ENCODE measurements at regions not wholly inside any gene's neighbourhood (a gene's known extent, or its start where the extent isn't known, plus 50 kb on each side); places are given as distances from the start of the nearest gene placed in this dataset.

DNA sequence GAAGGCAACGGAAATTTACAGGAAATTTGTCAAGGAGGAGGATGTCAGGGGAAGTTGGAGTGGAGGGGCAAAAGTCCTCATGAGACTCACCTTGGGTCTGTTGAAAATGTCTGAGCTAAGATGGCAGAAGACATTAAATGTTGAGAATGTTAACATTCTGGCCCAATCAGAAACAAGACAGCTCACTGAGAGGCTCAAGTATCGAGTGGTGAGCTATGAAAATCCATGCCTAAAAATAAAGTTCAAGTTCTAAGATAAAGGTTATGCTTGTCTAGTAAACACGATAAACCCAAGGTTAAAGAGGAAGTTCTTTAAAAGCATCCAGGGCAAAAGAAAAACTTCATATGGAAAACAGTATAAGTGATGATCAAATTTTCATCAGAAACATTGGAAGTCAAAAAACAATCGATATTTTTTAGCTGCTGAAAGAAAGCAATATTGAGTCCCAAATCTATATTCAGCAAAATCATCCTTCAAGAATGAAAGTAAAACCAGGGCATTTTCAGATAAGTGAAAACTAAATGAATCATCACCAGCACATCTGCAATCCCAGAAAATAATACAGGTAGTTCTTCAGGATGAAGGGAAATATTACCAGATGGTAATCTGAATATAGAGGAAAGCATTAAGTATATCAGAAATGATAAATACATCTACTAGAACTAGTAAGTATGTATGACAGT lies 462.4 kb downstream of the TLL1 start (continued):
- TF ChIP-seq, protein P1, sequence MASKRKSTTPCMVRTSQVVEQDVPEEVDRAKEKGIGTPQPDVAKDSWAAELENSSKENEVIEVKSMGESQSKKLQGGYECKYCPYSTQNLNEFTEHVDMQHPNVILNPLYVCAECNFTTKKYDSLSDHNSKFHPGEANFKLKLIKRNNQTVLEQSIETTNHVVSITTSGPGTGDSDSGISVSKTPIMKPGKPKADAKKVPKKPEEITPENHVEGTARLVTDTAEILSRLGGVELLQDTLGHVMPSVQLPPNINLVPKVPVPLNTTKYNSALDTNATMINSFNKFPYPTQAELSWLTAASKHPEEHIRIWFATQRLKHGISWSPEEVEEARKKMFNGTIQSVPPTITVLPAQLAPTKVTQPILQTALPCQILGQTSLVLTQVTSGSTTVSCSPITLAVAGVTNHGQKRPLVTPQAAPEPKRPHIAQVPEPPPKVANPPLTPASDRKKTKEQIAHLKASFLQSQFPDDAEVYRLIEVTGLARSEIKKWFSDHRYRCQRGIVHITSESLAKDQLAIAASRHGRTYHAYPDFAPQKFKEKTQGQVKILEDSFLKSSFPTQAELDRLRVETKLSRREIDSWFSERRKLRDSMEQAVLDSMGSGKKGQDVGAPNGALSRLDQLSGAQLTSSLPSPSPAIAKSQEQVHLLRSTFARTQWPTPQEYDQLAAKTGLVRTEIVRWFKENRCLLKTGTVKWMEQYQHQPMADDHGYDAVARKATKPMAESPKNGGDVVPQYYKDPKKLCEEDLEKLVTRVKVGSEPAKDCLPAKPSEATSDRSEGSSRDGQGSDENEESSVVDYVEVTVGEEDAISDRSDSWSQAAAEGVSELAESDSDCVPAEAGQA (IDR thresholded peaks at IDR 0.05; ENCODE audit: low read depth) = no peak
- TF ChIP-seq, protein P1 (CRISPR knock-in tag; IDR thresholded peaks at IDR 0.05; ENCODE audit: borderline replicate concordance) = no peak
- TF ChIP-seq, protein P2, sequence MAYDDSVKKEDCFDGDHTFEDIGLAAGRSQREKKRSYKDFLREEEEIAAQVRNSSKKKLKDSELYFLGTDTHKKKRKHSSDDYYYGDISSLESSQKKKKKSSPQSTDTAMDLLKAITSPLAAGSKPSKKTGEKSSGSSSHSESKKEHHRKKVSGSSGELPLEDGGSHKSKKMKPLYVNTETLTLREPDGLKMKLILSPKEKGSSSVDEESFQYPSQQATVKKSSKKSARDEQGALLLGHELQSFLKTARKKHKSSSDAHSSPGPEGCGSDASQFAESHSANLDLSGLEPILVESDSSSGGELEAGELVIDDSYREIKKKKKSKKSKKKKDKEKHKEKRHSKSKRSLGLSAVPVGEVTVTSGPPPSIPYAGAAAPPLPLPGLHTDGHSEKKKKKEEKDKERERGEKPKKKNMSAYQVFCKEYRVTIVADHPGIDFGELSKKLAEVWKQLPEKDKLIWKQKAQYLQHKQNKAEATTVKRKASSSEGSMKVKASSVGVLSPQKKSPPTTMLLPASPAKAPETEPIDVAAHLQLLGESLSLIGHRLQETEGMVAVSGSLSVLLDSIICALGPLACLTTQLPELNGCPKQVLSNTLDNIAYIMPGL (CRISPR knock-in tag; IDR thresholded peaks at IDR 0.05; ENCODE audit: borderline replicate concordance in 1 of 2, low read depth in 1 of 2) = no peak
- TF ChIP-seq ZNF34 (CRISPR knock-in tag; IDR thresholded peaks at IDR 0.05; ENCODE audit: borderline replicate concordance) = no peak
- TF ChIP-seq, protein P3, sequence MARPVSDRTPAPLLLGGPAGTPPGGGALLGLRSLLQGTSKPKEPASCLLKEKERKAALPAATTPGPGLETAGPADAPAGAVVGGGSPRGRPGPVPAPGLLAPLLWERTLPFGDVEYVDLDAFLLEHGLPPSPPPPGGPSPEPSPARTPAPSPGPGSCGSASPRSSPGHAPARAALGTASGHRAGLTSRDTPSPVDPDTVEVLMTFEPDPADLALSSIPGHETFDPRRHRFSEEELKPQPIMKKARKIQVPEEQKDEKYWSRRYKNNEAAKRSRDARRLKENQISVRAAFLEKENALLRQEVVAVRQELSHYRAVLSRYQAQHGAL (CRISPR knock-in tag; IDR thresholded peaks at IDR 0.05; ENCODE audit: not compliant biosample characterization) = no peak
- TF ChIP-seq ZSCAN31 (CRISPR knock-in tag; IDR thresholded peaks at IDR 0.05; ENCODE audit: low read depth) = no peak
- no peak for TF ChIP-seq ZNF143 (CRISPR knock-in tag; IDR thresholded peaks at IDR 0.05)
- no peak for TF ChIP-seq ZSCAN25 (CRISPR knock-in tag; IDR thresholded peaks at IDR 0.05)
- no peak for TF ChIP-seq ZBTB7A (CRISPR knock-in tag; IDR thresholded peaks at IDR 0.05)
- TF ChIP-seq NCOR1 (IDR thresholded peaks at IDR 0.05; ENCODE audit: borderline replicate concordance, low read length) = no peak
